ENCODE measurements at regions not wholly inside any gene's neighbourhood (a gene's known extent, or its start where the extent isn't known, plus 50 kb on each side); places are given as distances from the start of the nearest gene placed in this dataset.

- TF ChIP-seq CTCF (conservative IDR thresholded peaks at IDR 0.05; ENCODE audit: low read depth): no peak
- POLR2A ChIA-PET (ENCODE audit: low non-redundant PET): no interaction called here
- DNase-seq (ENCODE audit: low spot score): no peak
- CTCF ChIA-PET: interaction anchor here (0.6 kb wide), 2 partner anchors 22 to 232 kb away, joined by 3 read pairs; no protein-coding TSS in a partner anchor
- no peak overlapping the region for H3K27ac ChIP-seq
These were observed 491.1 kb upstream of the ADARB2 start for GRCh38 chr10:2228320-2228901.

- TF ChIP-seq CTCF (conservative IDR thresholded peaks at IDR 0.05; ENCODE audit: low read depth): no peak
- no peak overlapping the region for H3K27ac ChIP-seq
- DNase-seq (ENCODE audit: low spot score): no peak
- POLR2A ChIA-PET (ENCODE audit: low non-redundant PET): no interaction called here
- CTCF ChIA-PET: no interaction called here
These were observed 488.3 kb upstream of the ADARB2 start for GRCh38 chr10:2225609-2226008.

GRCh38 chr10:2223548-2224320, 486.4 kb upstream of the ADARB2 start:
- TF ChIP-seq CTCF (conservative IDR thresholded peaks at IDR 0.05; ENCODE audit: low read depth): no peak
- no peak overlapping the region for H3K27ac ChIP-seq
- DNase-seq (ENCODE audit: low spot score): no peak
- CTCF ChIA-PET: interaction anchor here (0.5 kb wide), 1 partner anchor 300 kb away, joined by 3 read pairs; no protein-coding TSS in a partner anchor
- POLR2A ChIA-PET (ENCODE audit: low non-redundant PET): no interaction called here

GRCh38 chr10:2222631-2223030, 485.3 kb upstream of the ADARB2 start:
- no peak for DNase-seq (ENCODE audit: low spot score)
- TF ChIP-seq CTCF (conservative IDR thresholded peaks at IDR 0.05; ENCODE audit: low read depth): no peak
- no peak overlapping the region for H3K27ac ChIP-seq
- POLR2A ChIA-PET (ENCODE audit: low non-redundant PET): no interaction called here
- CTCF ChIA-PET: interaction anchor here (0.7 kb wide), 2 partner anchors 40 to 250 kb away, joined by 3 read pairs; no protein-coding TSS in a partner anchor

GRCh38 chr10:2214805-2215204, 477.5 kb upstream of the ADARB2 start:
- peak overlapping the region; percentile 69 for H3K27ac ChIP-seq
- DNase-seq (ENCODE audit: low spot score): peak; percentile 3
- POLR2A ChIA-PET (ENCODE audit: low non-redundant PET): no interaction called here
- CTCF ChIA-PET: interaction anchor here (0.5 kb wide), 1 partner anchor 266 kb away, joined by 4 read pairs; no protein-coding TSS in a partner anchor
- TF ChIP-seq CTCF (conservative IDR thresholded peaks at IDR 0.05; ENCODE audit: low read depth): no peak

GRCh38 chr10:2214092-2214491, 476.8 kb upstream of the ADARB2 start:
- ChIA-PET POLR2A (ENCODE audit: low non-redundant PET) (no interaction called here), CTCF (interaction anchor here (0.5 to 0.6 kb wide), 2 partner anchors 265 to 520 kb away, joined by 4 read pairs; no protein-coding TSS in a partner anchor)
- peak; percentile 92 for DNase-seq (ENCODE audit: low spot score)
- H3K27ac ChIP-seq: peak overlapping the region; percentile 69
- no peak for TF ChIP-seq CTCF (conservative IDR thresholded peaks at IDR 0.05; ENCODE audit: low read depth)
